Stomach (tissue), 8 donors: ENCODE measurements at regions not wholly inside any gene's neighbourhood (a gene's known extent, or its start where the extent isn't known, plus 50 kb on each side); places are given as distances from the start of the nearest gene placed in this dataset.
"Not testable (repeated sequence)": the region's sequence is repeated elsewhere in the genome, so short reads cannot be mapped to it uniquely, and the experiment has no call there.

Source experiments
- DNase-seq, 2 donors: peaks; one replicate each; pipeline versions ENCODE4 v3.0.0 to v3.0.0-alpha.2; 2013 to 2019
- H3K27ac ChIP-seq, 5 donors: fragments of 200-600 bp in 4 of 5; sonication (generic) in 4 of 5; one replicate each; pipeline ENCODE4 v1.5.1; 2013 to 2019; ENCODE audit warnings: mild to moderate bottlenecking in 1 of 5, moderate library complexity in 1 of 5
- H3K27me3 ChIP-seq, 3 donors: fragments of 200-600 bp; sonication (generic); one replicate each; pipeline ENCODE4 v1.5.1; 2017 to 2019; ENCODE audit warnings: mixed run types in 1 of 3
- H3K36me3 ChIP-seq, 4 donors: fragments of 200-600 bp; sonication (generic); 1 replicate in 3 of 4; 2 replicates in 1 of 4; pipeline ENCODE4 v1.5.1; 2016 to 2019
- H3K4me1 ChIP-seq, 4 donors: fragments of 200-600 bp; sonication (generic); one replicate each; pipeline ENCODE4 v1.5.1; 2016 to 2019
- H3K4me3 ChIP-seq, 4 donors: fragments of 200-600 bp; sonication (generic) in 3 of 4; one replicate each; pipeline ENCODE4 v1.5.1; 2016 to 2019; ENCODE audit warnings: mild to moderate bottlenecking in 1 of 4
- H3K9me3 ChIP-seq, 4 donors: fragments of 200-600 bp; sonication (generic); one replicate each; pipeline ENCODE4 v1.5.1; 2016 to 2019
- CTCF ChIP-seq, 7 experiments: fragments of 450-650 bp in 4 of 7; fragments of 200-600 bp in 3 of 7; sonication (generic) in 3 of 7; IDR thresholded peaks; one replicate each; pipeline ENCODE4 v1.5.1; 2016 to 2019; ENCODE audit warnings: antibody characterized with exemption in 7 of 7, control low read depth in 2 of 7, mild to moderate bottlenecking in 1 of 7
- EP300 ChIP-seq: sonication (generic); formaldehyde crosslinking; IDR thresholded peaks from one replicate; pipeline ENCODE4 v1.6.1; 2017; ENCODE audit warnings: antibody characterized with exemption
- POLR2A ChIP-seq, 4 donors: fragments of 450-650 bp; IDR thresholded peaks; one replicate each; pipeline ENCODE4 v1.6.1; 2016; ENCODE audit warnings: antibody characterized with exemption in 4 of 4, control low read depth in 2 of 4, mild to moderate bottlenecking in 1 of 4, moderate library complexity in 1 of 4
- POLR2AphosphoS5 ChIP-seq, 3 donors: sonication (generic); formaldehyde crosslinking; IDR thresholded peaks; one replicate each; pipeline ENCODE4 v1.6.1; 2016; ENCODE audit warnings: antibody characterized with exemption in 3 of 3
- WGBS, 5 donors: extraction: QIAGEN DNeasy Blood & Tissue Kit in 3 of 5; methylation state at CpG; one replicate each; pipeline versions ENCODE4 v1.1.5 to v1.1.7; 2013 to 2018; 5-methylcytosine and 5-hydroxymethylcytosine counted together
- intact Hi-C: fragments of 100-400 bp; cut with DNase I; formaldehyde crosslinking; loops from one replicate; pipeline ENCODE4 v1.15.1; 2023; ENCODE audit warnings: low total_unique reads
- donor health status: healthy with polysubstance abuse.
- donor health status: Bipolar disorder and iron deficiency.
- donor health status: healthy.

DNA sequence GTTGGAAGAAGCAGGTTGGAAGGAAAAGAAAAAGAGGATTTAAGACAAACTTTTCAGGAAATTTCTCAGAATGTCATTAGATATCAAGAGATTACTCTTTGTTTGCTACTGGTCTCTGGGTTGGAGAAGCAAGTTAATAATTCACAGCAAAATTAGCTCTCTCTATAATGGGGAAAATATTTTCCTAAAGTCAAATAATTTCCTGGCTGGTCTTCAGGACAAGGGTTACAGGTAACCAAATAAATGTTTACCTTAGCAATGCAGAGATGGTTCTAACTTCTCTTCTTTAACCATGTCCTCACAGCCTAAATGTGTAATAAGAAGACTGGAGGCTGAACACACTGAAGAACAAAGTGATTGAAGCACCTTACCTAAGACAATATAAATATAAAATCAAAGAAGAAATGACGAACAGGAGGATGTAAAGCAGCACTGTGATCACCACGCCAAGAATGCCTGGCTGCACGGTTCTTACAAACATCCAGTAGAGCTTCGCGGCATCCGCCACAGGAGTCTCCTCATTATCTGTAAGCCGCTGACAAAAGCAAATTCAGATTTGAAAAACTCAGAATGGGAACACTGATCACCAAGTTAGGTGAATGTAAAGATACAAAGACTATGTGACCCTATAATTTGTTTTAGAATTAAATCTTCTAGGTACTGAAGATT lies 717.5 kb downstream of the TFAP2A start:
- no peak overlapping the region for H3K4me3 ChIP-seq
- H3K9me3 ChIP-seq: peaks cover 0 to 8% (median 2%) of the 10 kb centered on the region in 4 donors
- no peaks in the 10 kb centered on the region for H3K36me3 ChIP-seq
- no peaks in the 10 kb centered on the region for H3K27me3 ChIP-seq
- DNase-seq: no peak
- 58 to 72% (median 64%) methylated on average over 7 of the region's 7 CpGs for WGBS, 5 donors
- TF ChIP-seq POLR2AphosphoS5 (IDR thresholded peaks at IDR 0.05) (no peak), POLR2A (IDR thresholded peaks at IDR 0.05) (no peak), EP300 (no peak), CTCF (IDR thresholded peaks at IDR 0.05) (no peak)
- intact Hi-C loops: no loop called here
- no peak overlapping the region for H3K27ac ChIP-seq
- H3K4me1 ChIP-seq: no peaks in the 10 kb centered on the region

DNA sequence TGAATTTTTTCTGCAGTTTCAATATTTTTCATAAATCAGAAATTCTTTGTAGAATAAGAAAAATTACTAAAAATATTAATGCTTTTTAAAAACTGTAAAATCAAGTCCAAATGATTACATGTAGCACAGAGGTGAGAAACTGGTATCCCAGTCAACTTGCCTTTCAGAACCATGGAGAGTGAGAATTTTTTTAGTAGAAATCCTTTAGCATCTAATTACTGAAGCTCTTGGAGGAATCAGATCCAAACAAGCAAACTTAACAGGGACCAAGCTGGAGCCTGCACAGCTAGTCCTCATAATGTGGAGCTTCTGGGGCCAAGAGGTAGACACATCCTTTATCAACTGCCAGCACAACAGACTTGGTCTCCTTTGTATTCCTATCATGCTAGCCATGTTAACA lies 724.5 kb downstream of the TFAP2A start:
- Histone ChIP-seq H3K4me3 (no peak overlapping the region), H3K9me3 (peaks cover 0 to 4% (median 2%) of the 10 kb centered on the region in 4 donors), H3K27ac (no peak overlapping the region), H3K4me1 (no peaks in the 10 kb centered on the region), H3K36me3 (no peaks in the 10 kb centered on the region), H3K27me3 (no peaks in the 10 kb centered on the region)
- TF ChIP-seq POLR2A (IDR thresholded peaks at IDR 0.05) (no peak), EP300 (no peak), CTCF (IDR thresholded peaks at IDR 0.05) (no peak), POLR2AphosphoS5 (IDR thresholded peaks at IDR 0.05) (no peak)
- no peak for DNase-seq
- intact Hi-C loops: no loop called here

GRCh38 chr6:9680727-9681126 lies 734.1 kb downstream of the TFAP2A start:
- DNase-seq, intact Hi-C loops, H3K4me1 ChIP-seq, H3K4me3 ChIP-seq, H3K27me3 ChIP-seq, H3K27ac ChIP-seq, H3K36me3 ChIP-seq: not testable (repeated sequence)
- WGBS, 5 donors: 87 to 93% (median 91%) methylated on average over 6 of the region's 6 CpGs
- peaks cover 0 to 20% (median 5%) of the 10 kb centered on the region in 4 donors for H3K9me3 ChIP-seq

DNA sequence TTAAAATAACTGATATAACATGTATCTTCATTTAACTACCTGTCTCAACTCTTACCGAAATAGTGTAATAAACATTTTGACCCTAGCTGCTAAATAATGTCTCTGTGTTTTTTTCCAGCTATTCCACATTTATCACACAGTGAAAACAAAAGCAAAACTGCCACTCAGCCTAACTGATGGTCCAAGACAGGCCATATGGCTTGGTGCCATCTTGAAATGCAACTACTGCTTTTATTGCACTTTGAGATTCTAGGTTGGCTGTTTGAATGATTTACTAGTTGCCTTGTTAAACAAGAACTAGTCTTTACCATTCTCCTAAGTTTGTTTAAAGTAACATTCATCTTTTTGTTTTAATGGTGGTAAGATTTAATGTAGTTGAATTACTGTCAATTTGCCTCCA lies 739.8 kb downstream of the TFAP2A start:
- no peaks in the 10 kb centered on the region for H3K4me1 ChIP-seq
- no peak overlapping the region for H3K4me3 ChIP-seq
- no peaks in the 10 kb centered on the region for H3K36me3 ChIP-seq
- no peak overlapping the region for H3K27ac ChIP-seq
- 53 to 81% (median 58%) methylated on average over 1 of the region's 1 CpG for WGBS, 5 donors
- intact Hi-C loops: no loop called here
- peaks cover 0 to 6% (median under 1%) of the 10 kb centered on the region in 4 donors for H3K9me3 ChIP-seq
- no peaks in the 10 kb centered on the region for H3K27me3 ChIP-seq
- no peak for TF ChIP-seq POLR2AphosphoS5 (IDR thresholded peaks at IDR 0.05)
- TF ChIP-seq POLR2A (IDR thresholded peaks at IDR 0.05): no peak
- no peak for TF ChIP-seq EP300
- TF ChIP-seq CTCF (IDR thresholded peaks at IDR 0.05): no peak
- no peak for DNase-seq

DNA sequence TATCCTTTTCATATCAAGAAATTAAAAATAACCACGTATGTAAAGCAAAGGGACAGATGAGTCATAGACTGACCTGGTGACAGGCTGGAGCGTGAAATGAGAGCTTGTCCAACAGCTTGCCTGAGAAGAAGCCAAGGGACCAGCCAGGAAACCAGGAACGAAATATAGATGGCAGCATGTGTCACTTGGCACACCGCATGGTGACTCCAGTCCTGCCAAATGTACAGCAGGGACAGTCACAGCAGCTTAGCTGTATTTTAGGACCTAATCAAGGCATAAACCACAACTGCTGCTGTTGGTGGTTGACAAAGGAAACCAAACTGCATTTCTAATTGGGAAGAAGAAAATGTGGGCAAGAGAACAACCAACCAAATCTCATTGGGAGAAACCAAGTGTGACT lies 755.0 kb downstream of the TFAP2A start:
- intact Hi-C loops: no loop called here
- no peak overlapping the region for H3K27ac ChIP-seq
- no peaks in the 10 kb centered on the region for H3K27me3 ChIP-seq
- DNase-seq: no peak
- no peaks in the 10 kb centered on the region for H3K9me3 ChIP-seq
- H3K4me3 ChIP-seq: no peak overlapping the region
- no peaks in the 10 kb centered on the region for H3K36me3 ChIP-seq
- H3K4me1 ChIP-seq: no peaks in the 10 kb centered on the region
- 73 to 81% (median 77%) methylated on average over 4 of the region's 4 CpGs for WGBS, 5 donors
- TF ChIP-seq POLR2A (IDR thresholded peaks at IDR 0.05): no peak
- no peak for TF ChIP-seq EP300
- no peak for TF ChIP-seq CTCF (IDR thresholded peaks at IDR 0.05)
- no peak for TF ChIP-seq POLR2AphosphoS5 (IDR thresholded peaks at IDR 0.05)
